T47D (cell line): ENCODE measurements at regions not wholly inside any gene's neighbourhood (a gene's known extent, or its start where the extent isn't known, plus 50 kb on each side); places are given as distances from the start of the nearest gene placed in this dataset.
"Not testable (repeated sequence)": the region's sequence is repeated elsewhere in the genome, so short reads cannot be mapped to it uniquely, and the experiment has no call there.

Experiments used
- DNase-seq, 2 experiments: peaks; one replicate each; pipeline versions ENCODE4 v3.0.0 to v3.0.0-alpha.2; 2011 to 2012; ENCODE audit warnings: low read depth in 1 of 2, low spot score in 1 of 2
- JUND ChIP-seq: IDR thresholded peaks from 2 replicates; pipeline ENCODE4 v1.6.1; 2012; ENCODE audit warnings: low read depth
- in situ Hi-C: cut with HindIII; loops from 2 replicates; pipeline ENCODE4 v1.10.0; 2016; ENCODE audit warnings: low sequenced_read_pairs, low pct_unique_long_range_greater_than_20kb

- in situ Hi-C loops, result no loop called here
- no peak for TF ChIP-seq JUND
- no peak for DNase-seq
These were observed 51.2 kb upstream of the RDX start for GRCh38 chr11:110347660-110348059.

GRCh38 chr11:110349138-110349996 lies 53.0 kb upstream of the RDX start:
- in situ Hi-C loops, result no loop called here
- no peak for TF ChIP-seq JUND

DNA sequence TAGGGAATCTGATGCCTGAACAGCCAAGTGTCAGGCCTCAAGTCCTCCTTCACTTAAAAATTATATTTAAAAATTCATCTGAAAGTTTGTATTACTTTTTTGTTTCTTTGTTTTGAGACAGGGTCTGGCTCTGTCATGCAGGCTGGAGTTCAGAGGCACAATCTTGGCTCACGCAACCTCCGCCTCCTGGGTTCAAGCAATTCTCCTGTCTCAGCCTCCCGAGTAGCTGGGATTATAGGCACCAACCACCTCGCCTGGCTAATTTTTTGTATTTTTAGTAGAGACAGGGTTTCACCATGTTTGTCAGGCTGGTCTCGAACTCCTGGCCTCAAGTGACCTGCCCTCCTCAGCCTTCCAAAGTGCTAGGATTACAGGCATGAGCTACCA lies 53.6 kb upstream of the RDX start:
- in situ Hi-C loops, DNase-seq: not testable (repeated sequence)

More at GRCh38 chr11:110349138-110349996, 53.0 kb upstream of the RDX start:
- no peak for DNase-seq

DNA sequence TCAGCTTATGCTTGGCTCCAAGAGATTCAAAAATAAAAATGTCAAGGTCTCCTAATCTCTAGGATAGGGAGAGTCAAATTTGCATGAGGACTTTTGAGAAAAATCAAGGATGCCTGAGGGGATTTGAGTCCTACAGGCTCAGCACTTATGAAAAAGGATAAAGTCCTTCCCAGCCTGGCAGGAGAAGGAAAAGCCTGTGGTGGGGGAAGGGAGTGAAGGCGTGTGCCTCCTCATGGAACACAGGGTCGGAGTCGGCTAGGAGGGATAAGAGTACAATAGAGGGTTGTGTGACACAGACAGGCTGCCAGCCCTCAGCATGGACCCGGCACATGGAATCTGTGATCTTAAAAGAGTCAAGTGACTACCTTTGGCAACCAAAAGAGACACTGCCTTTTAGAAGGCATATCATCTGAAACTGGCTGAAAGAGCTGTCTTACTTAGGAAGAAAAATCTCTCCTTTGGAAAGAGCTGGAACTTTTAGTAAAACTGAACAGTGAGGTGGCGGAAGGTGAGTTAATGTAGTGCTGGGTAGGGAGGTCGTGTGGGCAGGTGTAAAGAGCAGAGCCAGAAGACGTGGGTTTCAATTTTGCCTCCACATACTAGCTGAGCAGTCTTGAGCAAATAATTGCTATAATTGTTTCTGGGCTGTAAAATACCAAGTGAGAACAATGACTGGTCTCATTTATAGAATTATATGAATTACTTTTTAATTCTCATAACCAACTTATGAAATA lies 58.8 kb upstream of the RDX start:
- in situ Hi-C loops, result no loop called here
- DNase-seq, result no peak

DNA sequence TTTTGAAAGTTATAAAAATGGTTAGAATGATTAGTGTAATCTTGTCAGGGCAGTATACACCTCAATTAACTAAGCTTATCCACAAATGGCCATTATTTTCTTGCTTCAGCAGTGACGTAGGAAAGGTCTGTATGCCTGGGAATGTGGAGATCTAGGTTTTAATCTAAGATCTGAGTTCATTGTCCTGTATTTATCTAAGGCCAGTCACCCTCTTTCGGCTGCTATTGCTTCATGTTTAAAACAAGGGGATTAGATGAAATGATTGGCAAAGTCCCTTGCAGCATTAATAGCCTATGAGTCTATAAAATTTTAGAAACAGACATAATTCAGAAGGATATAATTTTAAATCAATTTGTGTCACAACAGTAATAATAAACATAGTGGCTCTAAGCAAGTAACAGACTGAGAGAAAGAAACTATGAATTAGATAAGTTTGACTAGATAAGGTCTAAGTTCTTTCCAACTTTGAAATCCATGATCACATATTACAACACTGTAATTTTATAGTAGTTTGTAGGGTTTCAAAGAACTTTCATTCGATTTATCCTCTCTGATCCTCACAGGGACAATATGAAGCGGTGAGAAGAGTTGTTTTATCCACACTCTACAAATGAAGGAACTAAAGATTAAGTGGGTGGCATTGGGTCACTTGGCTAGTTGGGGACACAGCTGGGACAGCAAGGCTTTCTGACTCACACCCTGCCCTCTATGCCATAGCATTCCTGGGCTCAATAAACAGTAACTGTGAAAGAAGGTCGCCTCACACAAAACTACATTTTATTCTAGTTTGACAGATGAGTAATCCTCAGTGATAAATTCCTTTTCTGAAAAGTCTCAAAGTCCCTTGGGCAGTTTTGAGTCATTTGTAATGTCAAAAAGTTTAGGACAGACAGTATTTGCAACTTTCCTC lies 60.6 kb upstream of the RDX start:
- in situ Hi-C loops, result no loop called here
- DNase-seq, result no peak
- TF ChIP-seq JUND, result no peak

More for the DNA sequence above, 58.8 kb upstream of the RDX start:
- no peak for TF ChIP-seq JUND

GRCh38 chr11:110358336-110358735 lies 61.9 kb upstream of the RDX start:
- DNase-seq, result no peak
- in situ Hi-C loops, result no loop called here
- TF ChIP-seq JUND, result no peak

DNA sequence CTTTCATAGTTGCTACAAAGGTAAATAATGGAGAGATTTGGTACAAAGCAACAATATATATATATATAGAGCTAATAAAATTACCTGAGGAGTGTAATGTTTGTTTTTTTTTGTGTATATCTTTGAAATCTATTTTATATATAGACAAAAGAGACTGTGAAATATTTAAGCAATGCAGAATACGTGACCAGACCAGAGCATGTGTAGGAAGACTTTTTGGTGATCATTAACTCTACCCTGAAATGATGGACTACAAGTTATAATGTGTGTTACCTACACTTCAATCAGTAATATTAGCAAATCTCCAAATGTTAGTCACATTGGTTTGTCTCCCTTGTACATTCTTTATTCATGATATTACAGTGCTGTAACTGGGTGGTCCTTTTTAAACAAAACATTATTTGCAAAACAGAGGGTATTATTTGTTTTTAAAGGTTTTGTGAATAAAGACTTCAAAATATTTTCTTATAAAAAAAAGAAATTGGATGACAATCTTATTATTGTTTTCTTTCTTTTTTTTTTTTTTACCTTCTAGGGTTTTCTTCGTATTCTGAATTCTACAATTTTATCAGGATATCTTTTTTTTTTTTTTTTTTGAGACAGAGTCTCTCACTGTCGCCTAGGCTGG lies 64.5 kb upstream of the RDX start:
- DNase-seq, in situ Hi-C loops: not testable (repeated sequence)

- in situ Hi-C loops, result no loop called here
- peak; percentile 21 to 59 for DNase-seq
- TF ChIP-seq JUND, result no peak
These were observed 66.6 kb upstream of the RDX start for GRCh38 chr11:110362971-110363509.

GRCh38 chr11:110366291-110366690 lies 63.5 kb upstream of the FDX1 start:
- no peak for TF ChIP-seq JUND
- peak in 1 of 2 experiments; percentile 49 for DNase-seq
- in situ Hi-C loops, result no loop called here

DNA sequence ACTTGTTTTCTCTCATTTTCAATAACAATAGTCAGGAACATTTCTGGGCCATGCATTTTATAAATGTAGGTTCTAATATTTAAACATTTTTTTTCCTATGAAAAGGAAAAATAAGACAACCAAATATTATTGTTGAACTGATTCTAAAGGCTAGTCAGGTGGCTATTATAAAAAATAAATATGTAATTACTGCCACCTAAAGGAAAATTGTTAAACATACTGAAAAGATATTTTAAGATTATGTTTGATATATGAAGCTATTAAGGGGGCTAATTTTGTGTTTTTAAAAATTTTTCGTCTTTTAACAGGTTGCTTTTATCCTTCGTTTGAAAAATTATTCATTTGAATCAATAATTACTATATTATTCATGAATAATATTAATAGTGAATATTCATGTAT lies 62.2 kb upstream of the FDX1 start:
- no peak for TF ChIP-seq JUND
- in situ Hi-C loops, result no loop called here
- no peak for DNase-seq

GRCh38 chr11:110371084-110371483 lies 58.7 kb upstream of the FDX1 start:
- no peak for TF ChIP-seq JUND
- no peak for DNase-seq
- in situ Hi-C loops, result no loop called here
